ENCODE measurements at regions not wholly inside any gene's neighbourhood (a gene's known extent, or its start where the extent isn't known, plus 50 kb on each side); places are given as distances from the start of the nearest gene placed in this dataset.

DNA sequence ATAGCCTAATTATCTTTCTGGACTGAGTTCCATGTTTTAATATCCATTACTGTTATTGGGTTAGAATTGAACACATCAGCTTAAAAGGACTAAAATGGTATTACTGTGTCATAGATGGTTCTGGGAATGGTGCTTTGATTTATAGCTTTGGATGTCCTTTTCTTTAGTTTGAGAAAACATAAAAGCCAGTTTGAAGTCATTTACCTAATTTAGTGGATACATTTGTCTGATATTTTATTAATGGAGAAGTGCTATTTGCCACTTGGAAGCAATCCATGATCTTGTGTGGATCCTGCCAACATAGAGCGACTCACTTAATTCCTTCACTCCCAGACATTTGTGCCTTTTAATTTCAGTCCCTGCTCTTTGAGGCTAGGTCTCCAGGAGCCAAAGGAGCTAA lies 212.4 kb upstream of the PACRGL start (continued):
- TF ChIP-seq, protein P1, sequence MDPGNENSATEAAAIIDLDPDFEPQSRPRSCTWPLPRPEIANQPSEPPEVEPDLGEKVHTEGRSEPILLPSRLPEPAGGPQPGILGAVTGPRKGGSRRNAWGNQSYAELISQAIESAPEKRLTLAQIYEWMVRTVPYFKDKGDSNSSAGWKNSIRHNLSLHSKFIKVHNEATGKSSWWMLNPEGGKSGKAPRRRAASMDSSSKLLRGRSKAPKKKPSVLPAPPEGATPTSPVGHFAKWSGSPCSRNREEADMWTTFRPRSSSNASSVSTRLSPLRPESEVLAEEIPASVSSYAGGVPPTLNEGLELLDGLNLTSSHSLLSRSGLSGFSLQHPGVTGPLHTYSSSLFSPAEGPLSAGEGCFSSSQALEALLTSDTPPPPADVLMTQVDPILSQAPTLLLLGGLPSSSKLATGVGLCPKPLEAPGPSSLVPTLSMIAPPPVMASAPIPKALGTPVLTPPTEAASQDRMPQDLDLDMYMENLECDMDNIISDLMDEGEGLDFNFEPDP (CRISPR knock-in tag; IDR thresholded peaks at IDR 0.05) = no peak
- TF ChIP-seq GABPB2 (CRISPR knock-in tag; conservative IDR thresholded peaks at IDR 0.05) = no peak
- TF ChIP-seq, protein P2, sequence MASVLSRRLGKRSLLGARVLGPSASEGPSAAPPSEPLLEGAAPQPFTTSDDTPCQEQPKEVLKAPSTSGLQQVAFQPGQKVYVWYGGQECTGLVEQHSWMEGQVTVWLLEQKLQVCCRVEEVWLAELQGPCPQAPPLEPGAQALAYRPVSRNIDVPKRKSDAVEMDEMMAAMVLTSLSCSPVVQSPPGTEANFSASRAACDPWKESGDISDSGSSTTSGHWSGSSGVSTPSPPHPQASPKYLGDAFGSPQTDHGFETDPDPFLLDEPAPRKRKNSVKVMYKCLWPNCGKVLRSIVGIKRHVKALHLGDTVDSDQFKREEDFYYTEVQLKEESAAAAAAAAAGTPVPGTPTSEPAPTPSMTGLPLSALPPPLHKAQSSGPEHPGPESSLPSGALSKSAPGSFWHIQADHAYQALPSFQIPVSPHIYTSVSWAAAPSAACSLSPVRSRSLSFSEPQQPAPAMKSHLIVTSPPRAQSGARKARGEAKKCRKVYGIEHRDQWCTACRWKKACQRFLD (CRISPR knock-in tag; IDR thresholded peaks at IDR 0.05) = no peak

DNA sequence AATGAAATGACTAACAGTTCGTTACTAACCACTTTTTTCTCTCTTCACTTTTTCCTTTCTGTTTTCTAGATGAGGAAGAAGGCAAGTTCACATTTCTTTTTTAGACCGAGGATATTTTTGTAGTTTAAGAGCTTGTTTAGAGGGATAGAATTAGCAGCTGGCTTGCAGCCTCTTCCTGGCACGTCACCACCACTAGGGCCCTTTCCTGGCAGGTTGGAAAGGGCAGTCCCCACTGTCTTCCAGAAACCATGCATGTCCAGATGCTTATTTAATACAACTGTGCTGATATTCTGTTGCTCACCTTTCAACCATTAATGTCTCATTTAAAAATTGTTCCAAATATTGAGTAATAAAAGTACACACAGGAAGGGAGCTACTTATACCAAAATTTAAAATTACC lies 209.5 kb upstream of the PACRGL start:
- no peak for DNase-seq (ENCODE audit: extremely low read depth in 1 of 4, low spot score in 3 of 4)
- Histone ChIP-seq H2AFZ (ENCODE audit: low read depth, low read length) (no peak overlapping the region), H3K79me2 (ENCODE audit: control insufficient read depth, insufficient read depth, low read length) (no peaks in the 10 kb centered on the region), H3K9me1 (ENCODE audit: control insufficient read depth, insufficient read depth, low read length) (no peaks in the 10 kb centered on the region), H3K9me3 (replicated peaks; ENCODE audit: control insufficient read depth, insufficient read depth, low read depth, low read length) (no peaks in the 10 kb centered on the region), H3K4me2 (ENCODE audit: insufficient read depth, low read length) (no peak overlapping the region), H3K27ac (ENCODE audit: extremely low read depth, low read depth, low read length) (no peak overlapping the region), H3K9ac (ENCODE audit: insufficient read depth in 1 of 2, low read depth in 2 of 2, low read length in 2 of 2) (no peak overlapping the region), H3K27me3 (ENCODE audit: control insufficient read depth in 2 of 2, insufficient read depth in 2 of 2, low read length in 2 of 2) (no peaks in the 10 kb centered on the region), H3K4me1 (replicated peaks in 1 of 2; ENCODE audit: control insufficient read depth in 2 of 2, insufficient read depth in 2 of 2, low read length in 2 of 2) (no peaks in the 10 kb centered on the region), H3K4me3 (no peak overlapping the region), H3K36me3 (ENCODE audit: control insufficient read depth, insufficient read depth, low read length) (peaks cover 3% of the 10 kb centered on the region; the same call in 1 of the 3 replicates), H4K20me1 (replicated peaks; ENCODE audit: control insufficient read depth, insufficient read depth, low read length) (no peaks in the 10 kb centered on the region)
- POLR2A ChIA-PET = no interaction called here
- WGBS (ENCODE audit: insufficient coverage, low coverage, missing lambda C conversion rate) = 26% methylated on average over 3 of the region's 3 CpGs
- in situ Hi-C loops (cut with MboI) = no loop called here
- intact Hi-C loops (cut with micrococcal nuclease) = no loop called here
- FAIRE-seq = no peak
- no peak for ATAC-seq
- CTCF ChIA-PET (ENCODE audit: low intra/inter-chr PET ratio) = no interaction called here
- no peak for TF ChIP-seq FOXP1 (CRISPR knock-in tag; IDR thresholded peaks at IDR 0.05)
- TF ChIP-seq KLF6 (CRISPR knock-in tag; IDR thresholded peaks at IDR 0.05; ENCODE audit: borderline replicate concordance) = no peak
- TF ChIP-seq PURB (CRISPR knock-in tag; IDR thresholded peaks at IDR 0.05; ENCODE audit: low read depth) = no peak
- TF ChIP-seq ZNF445 (CRISPR knock-in tag; IDR thresholded peaks at IDR 0.05; ENCODE audit: low read depth) = no peak
- TF ChIP-seq, protein P3, sequence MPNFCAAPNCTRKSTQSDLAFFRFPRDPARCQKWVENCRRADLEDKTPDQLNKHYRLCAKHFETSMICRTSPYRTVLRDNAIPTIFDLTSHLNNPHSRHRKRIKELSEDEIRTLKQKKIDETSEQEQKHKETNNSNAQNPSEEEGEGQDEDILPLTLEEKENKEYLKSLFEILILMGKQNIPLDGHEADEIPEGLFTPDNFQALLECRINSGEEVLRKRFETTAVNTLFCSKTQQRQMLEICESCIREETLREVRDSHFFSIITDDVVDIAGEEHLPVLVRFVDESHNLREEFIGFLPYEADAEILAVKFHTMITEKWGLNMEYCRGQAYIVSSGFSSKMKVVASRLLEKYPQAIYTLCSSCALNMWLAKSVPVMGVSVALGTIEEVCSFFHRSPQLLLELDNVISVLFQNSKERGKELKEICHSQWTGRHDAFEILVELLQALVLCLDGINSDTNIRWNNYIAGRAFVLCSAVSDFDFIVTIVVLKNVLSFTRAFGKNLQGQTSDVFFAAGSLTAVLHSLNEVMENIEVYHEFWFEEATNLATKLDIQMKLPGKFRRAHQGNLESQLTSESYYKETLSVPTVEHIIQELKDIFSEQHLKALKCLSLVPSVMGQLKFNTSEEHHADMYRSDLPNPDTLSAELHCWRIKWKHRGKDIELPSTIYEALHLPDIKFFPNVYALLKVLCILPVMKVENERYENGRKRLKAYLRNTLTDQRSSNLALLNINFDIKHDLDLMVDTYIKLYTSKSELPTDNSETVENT (CRISPR knock-in tag; IDR thresholded peaks at IDR 0.05) = no peak
- no peak for TF ChIP-seq ZNF668 (CRISPR knock-in tag; IDR thresholded peaks at IDR 0.05)
- TF ChIP-seq SMARCB1 (IDR thresholded peaks at IDR 0.05; ENCODE audit: insufficient read length, low read depth) = no peak
- TF ChIP-seq ZNF121 (CRISPR knock-in tag; conservative IDR thresholded peaks at IDR 0.05) = no peak
- no peak for TF ChIP-seq XRCC5 (IDR thresholded peaks at IDR 0.05; ENCODE audit: low read depth, low read length)
- TF ChIP-seq GATAD2A (IDR thresholded peaks at IDR 0.05) = no peak
- TF ChIP-seq IFI16 (CRISPR knock-in tag; IDR thresholded peaks at IDR 0.05) = no peak
- no peak for TF ChIP-seq ZNF584 (CRISPR knock-in tag; IDR thresholded peaks at IDR 0.05; ENCODE audit: low read depth)
- TF ChIP-seq TSC22D4 (tag; IDR thresholded peaks at IDR 0.05) = no peak
- no peak for TF ChIP-seq ZBED1 (IDR thresholded peaks at IDR 0.05)
- no TSS peak for BruUV-seq (replicated peaks)
